GM18907 (cell line): ENCODE measurements at regions not wholly inside any gene's neighbourhood (a gene's known extent, or its start where the extent isn't known, plus 50 kb on each side); places are given as distances from the start of the nearest gene placed in this dataset.
"Not testable (repeated sequence)": the region's sequence is repeated elsewhere in the genome, so short reads cannot be mapped to it uniquely, and the experiment has no call there.

Source experiments
- ATAC-seq: cut with Tn5 transposase; IDR thresholded peaks from one replicate; pipeline ENCODE4 v1.9.1; 2021; ENCODE audit warnings: mild to moderate bottlenecking, moderate library complexity; ENCODE audit not compliant: unreplicated experiment

DNA sequence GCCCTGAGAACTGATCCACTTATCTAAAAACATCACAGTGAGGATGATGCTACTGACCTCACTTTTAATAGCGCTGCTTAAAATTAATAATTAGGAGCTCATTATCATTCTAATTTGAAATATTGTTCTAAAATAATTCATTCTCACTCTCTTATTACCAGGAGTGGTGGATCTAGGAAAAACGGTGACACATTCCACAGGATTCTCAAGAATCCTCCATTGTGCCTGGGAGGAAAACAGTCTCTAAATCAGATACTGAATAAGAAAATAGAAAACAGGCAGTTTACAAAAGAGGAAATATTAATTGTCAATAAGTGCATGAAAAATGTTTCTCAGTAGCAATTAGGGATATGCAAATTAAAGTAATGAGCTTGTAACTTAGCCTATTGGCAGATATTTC, 187.4 kb downstream of the TENT5A start:
- no peak for ATAC-seq

- no peak for ATAC-seq
Measured at GRCh38 chr6:81564470-81565068, 187.9 kb downstream of the TENT5A start.

- no peak for ATAC-seq
Measured at GRCh38 chr6:81562169-81562568, 190.3 kb downstream of the TENT5A start.

DNA sequence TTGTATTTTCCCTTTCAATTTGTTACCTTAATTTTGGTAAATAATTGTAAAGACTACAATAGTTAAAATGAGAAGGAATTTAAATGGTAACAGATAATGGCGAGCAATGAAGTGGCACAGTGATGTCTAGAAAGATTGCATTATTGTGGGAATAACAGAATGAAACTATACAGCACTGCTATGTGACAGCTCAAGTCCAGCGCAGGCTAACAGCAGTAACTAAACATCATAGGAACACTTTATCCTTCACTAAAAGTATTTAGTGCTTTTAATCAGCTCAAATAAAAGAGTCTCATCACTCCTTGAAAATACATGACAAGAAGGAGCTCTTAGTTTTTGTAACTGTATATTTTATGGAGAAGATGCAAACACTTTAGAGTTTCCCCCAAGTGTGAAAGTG, 190.8 kb downstream of the TENT5A start:
- no peak for ATAC-seq

DNA sequence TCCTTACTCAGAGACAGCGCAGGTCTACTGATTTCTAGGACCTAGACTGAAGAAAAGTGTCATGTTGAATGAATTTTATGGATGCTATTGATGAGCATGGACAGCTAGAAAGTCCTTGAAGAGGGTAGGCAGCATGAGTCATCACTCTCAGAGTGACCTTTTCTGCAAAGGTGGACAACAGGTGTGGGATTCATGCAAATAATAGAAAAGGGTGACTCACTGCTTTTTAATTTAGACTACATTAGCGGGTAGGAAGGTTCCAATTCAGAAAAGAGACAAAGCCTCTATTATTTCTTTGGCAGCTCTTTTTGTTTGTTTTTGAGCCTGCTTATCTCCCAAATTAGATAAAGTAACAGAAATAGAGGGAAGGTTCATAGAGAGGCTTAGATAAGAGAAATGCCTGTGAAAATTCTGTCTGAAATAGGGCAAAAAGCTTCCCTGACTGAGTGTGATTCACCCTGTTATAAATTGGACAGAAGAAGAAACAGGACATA, 191.4 kb downstream of the TENT5A start:
- ATAC-seq, result no peak

DNA sequence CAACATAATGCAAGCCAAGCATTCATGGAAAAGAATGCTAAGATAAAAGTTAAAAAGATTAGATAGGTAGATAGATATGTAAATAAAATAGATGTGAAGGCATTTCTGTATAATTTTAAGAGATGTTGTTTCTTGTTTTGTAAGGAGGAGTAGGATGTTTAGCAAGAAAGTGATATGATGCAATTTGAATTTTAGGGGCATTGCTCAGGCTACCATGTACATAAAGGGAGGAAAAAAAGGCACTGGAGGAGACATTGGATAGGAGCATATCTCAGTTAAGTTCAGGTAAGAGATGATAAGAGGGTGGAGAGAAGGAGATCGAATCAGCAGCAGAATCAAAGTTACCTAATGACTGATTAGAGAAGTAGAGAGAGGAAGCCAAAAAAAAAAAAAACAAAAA, 194.7 kb downstream of the TENT5A start:
- no peak for ATAC-seq

- ATAC-seq, result no peak
Measured at GRCh38 chr6:81556551-81556950, 195.9 kb downstream of the TENT5A start.

- ATAC-seq, result no peak
Measured at GRCh38 chr6:81553216-81553615, 199.3 kb downstream of the TENT5A start.

DNA sequence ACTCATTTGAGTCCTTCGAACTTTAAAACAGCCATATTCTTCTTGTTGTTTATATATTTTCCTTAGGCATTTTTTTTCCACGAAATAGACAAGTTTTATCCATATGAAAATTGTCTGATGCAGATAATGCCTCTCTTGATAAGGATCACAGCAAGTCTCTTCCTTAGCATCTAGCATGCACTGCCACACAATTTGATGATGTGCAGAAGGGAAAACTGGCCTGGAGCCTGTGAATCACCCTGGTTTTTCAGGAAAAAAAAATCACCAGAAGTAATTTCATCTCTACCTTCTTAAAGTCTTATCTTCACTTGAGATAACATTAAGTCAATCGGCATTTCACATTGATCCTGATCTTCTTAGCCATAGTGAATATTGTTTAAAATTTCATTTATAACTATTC, 199.8 kb downstream of the TENT5A start:
- no peak for ATAC-seq

GRCh38 chr6:81547149-81547548, 205.3 kb downstream of the TENT5A start:
- no peak for ATAC-seq

GRCh38 chr6:81534934-81535465, 217.5 kb downstream of the TENT5A start:
- no peak for ATAC-seq

DNA sequence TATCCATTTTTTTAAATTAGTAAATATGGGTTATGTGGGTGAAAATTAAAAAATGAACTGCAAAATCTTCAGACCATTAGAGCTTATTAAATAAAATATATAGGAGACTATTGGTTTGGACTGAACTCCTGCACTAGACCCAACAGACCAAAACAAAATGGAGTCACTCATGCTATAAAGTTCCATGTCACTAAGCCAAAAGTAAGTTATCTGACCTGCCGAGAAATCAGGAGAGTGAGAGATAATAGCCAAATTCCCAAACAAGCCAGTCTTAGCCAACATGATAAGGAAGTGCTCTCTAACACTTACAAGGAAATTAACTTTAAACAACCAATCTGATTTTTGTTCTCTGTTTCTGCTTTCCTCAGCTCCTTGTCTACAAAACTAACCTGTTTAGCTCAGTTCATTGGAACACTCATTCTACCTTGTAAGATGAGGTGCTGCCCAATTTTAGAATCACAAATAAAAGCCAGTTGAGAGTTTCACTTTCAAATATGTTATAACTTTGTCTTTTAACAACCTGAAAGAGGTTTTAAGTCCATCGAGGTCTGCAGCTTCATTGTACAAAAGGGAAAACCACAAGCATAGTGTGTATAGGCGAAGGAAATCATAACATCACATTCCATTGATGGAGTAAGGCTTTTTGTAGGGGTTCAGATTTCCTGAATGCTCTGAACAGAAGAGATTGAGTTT, 220.5 kb downstream of the TENT5A start:
- no peak for ATAC-seq

DNA sequence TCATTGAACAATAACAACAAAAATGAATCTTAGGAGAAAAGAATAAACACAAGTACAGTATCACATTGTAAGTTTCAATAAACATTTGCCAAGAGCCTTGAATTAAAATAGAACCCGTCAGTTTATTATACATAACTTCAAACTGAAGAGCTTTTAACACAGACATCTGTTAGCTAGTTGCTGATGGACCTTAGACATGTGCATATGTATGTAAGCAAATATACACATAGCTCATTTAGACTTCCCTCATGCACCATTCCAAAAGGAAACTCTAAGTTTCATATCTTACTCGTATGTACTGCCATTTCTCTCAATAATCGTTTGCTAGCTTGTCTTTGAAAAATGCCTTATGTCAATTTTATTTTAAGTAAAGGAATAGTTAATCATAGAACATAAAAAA, 235.0 kb downstream of the TENT5A start:
- no peak for ATAC-seq

DNA sequence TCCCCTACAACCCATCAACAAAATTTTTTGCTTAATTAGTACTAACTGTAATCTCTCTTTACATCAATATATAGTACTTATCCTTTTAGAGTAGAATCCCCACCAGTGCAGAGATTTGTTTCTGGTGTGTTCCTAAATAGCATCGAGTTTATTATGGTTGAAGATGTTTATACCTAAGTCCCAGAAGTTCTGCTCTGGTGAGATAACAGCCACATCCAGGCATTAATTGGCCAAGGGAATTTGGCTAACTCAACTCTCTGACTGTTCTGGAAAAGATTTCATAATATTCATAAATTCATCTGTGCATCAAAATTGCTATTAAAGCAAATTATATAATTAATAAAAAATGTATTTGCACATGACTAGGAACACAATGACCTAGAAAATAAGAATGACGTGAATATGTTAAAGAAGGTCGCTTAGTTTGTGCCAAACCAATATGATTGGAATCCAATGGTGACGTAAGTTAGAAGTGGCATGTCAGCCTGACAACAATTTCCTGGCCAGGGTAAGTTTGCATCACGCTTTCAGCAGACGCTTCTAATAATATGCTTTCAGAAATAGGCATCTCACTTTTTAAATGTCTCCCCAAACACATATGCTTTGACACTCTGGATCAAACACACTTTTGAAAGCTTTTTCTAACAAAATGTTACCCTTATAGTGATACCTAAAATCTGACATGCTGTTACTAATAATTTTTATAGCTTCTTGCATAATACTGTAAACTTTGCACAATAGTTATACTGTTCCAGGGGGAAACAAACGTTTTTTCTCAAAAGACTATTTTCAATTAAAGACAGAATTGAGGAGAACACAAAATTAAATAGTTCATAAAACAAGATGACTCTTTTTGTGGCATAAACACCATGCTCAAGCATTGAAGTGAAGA, 236.7 kb downstream of the TENT5A start:
- no peak for ATAC-seq

GRCh38 chr6:81514195-81514594, 238.3 kb downstream of the TENT5A start:
- not testable (repeated sequence) for ATAC-seq

- no peak for ATAC-seq
Measured at GRCh38 chr6:81511423-81511822, 241.1 kb downstream of the TENT5A start.

DNA sequence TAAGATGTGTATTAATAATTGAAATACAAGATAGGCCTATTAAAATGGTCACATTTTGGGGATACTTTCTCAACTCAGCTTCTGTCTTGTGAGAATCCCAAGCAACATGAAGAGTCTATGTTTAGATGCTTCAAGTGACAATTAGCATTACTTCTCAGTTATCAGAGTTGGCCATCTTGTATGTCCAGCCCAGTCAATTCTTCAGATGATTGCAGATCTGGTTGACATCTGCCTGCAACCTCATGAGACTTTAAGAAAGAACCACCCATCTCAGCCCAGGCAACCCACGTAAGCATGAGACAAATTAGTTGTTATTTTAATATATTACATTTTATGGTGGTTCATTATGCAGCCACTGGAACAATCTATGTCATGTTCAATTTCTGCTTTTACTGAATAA, 256.5 kb downstream of the TENT5A start:
- no peak for ATAC-seq

DNA sequence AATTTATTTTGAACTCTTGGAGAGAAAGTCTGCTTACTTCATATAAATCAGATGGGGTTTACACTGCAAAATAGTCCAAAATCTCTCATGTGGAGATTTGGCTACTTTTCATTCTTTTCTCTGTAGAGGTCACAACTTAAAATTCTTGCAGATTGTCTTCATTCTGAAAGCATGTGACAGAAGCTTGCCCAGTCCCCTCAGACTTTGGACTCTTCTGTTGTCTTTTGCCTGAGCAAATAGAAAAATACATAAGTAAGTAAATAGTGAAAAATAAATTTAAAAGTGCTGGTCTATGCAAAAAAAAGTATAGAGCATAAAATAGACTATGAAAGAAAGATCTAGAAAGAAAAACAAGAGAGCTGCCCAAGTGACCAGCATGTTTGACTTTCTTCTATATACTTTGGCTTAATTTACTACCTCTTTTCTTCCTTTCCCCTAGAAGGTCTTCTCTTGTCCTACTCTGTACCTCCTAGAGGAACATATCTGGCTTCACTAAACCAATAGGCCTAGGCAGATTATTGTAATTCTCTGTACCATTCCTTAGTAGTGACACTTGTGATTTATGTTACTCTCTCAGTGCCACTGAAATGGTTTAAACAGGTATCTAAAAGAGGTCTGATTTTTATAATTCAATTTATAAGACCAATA, 260.9 kb downstream of the TENT5A start:
- no peak for ATAC-seq

GRCh38 chr6:81487489-81487888, 265.0 kb downstream of the TENT5A start:
- no peak for ATAC-seq

GRCh38 chr6:81486234-81486633, 266.2 kb downstream of the TENT5A start:
- ATAC-seq, result no peak

DNA sequence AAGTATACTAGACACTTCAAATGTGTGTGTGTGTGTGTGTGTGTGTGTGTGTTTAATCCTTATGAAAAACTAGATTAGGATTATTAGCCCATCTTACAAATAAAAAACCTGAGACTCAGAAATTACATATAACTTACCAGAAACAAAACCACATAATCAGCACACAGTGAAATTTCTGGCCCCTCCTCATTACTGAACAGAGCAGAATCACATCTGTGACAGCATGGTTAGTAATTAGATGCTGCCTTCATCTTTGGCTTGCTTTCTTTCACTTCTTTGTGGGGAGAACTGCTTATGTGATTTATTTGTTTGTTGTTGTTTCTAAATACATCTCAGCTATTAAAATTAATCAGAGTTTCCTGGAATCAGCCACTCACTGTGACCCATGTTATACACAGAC, 267.1 kb downstream of the TENT5A start:
- ATAC-seq, result no peak
